Loucy (cell line): ENCODE measurements at regions not wholly inside any gene's neighbourhood (a gene's known extent, or its start where the extent isn't known, plus 50 kb on each side); places are given as distances from the start of the nearest gene placed in this dataset.

ENCODE experiments used
- EZH2phosphoT487 ChIP-seq: fragments of 200-600 bp; IDR thresholded peaks from 2 replicates; pipeline ENCODE4 v1.6.1; 2018; ENCODE audit warnings: antibody characterized with exemption, mild to moderate bottlenecking, moderate library complexity, borderline replicate concordance
- TF ChIP-seq, protein P1 (sequence below): fragments of 200-600 bp; sonication (generic); conservative IDR thresholded peaks from 2 replicates; pipeline ENCODE4 v1.5.1; 2014; ENCODE audit warnings: mild to moderate bottlenecking, antibody characterized with exemption, low read length

DNA sequence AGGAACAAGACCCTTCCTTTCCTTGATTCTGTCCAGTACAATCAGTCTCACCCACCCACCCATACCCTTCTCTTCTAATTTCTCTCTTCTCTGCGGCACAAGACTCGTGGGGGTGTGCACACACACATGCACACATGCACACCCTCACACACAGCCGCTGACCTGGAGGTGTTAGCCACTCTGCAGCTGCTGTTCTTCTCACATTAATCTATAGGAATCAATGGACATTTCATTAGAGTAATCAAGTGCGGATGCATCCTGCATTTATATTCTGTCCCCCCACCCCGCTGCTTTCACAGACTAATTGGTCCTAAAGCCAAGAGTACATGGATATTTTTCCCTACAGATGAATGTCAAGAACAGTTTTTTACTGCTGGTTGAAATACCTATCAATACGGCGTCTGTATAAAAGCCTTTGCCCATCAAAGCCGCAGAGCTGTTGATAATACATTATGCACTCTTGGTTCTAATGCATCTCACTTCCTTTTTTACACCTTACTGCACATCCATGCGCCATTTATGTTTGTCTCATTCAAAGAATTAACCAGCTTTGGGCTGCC, 186.5 kb upstream of the ONECUT1 start:
- TF ChIP-seq, protein P1, sequence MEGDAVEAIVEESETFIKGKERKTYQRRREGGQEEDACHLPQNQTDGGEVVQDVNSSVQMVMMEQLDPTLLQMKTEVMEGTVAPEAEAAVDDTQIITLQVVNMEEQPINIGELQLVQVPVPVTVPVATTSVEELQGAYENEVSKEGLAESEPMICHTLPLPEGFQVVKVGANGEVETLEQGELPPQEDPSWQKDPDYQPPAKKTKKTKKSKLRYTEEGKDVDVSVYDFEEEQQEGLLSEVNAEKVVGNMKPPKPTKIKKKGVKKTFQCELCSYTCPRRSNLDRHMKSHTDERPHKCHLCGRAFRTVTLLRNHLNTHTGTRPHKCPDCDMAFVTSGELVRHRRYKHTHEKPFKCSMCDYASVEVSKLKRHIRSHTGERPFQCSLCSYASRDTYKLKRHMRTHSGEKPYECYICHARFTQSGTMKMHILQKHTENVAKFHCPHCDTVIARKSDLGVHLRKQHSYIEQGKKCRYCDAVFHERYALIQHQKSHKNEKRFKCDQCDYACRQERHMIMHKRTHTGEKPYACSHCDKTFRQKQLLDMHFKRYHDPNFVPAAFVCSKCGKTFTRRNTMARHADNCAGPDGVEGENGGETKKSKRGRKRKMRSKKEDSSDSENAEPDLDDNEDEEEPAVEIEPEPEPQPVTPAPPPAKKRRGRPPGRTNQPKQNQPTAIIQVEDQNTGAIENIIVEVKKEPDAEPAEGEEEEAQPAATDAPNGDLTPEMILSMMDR: no peak
- no peak for TF ChIP-seq EZH2phosphoT487
